Caco-2 (cell line): ENCODE measurements at regions not wholly inside any gene's neighbourhood (a gene's known extent, or its start where the extent isn't known, plus 50 kb on each side); places are given as distances from the start of the nearest gene placed in this dataset.

ENCODE experiments used
- BruUV-seq: library from RNA; stranded (reverse); fragments of 400-500 nt; replicated peaks from 2 replicates; lab custom pipeline; 2021; lab: Mats Ljungman, UMichigan
- CTCF ChIA-PET: fragments of 300-600 bp; sonication (Branson Sonifier 250); formaldehyde crosslinking; loops from one replicate; lab custom pipeline; 2022; ENCODE audit warnings: antibody characterized with exemption; lab: Charles Lee
- POLR2A ChIA-PET: fragments of 300-600 bp; sonication (Branson Sonifier 250); formaldehyde crosslinking; loops from one replicate; lab custom pipeline; 2022; ENCODE audit warnings: antibody characterized with exemption; lab: Charles Lee
- DNase-seq, 2 experiments: peaks; one replicate each; pipeline versions ENCODE4 v3.0.0 to v3.0.0-alpha.2; 2020 to 2022
- H3K27me3 ChIP-seq: replicated peaks from 2 replicates; pipeline ENCODE4 v1.6.0; 2011; ENCODE audit warnings: low read length; ENCODE audit not compliant: control insufficient read depth, insufficient read depth
- H3K36me3 ChIP-seq: 2 replicates; pipeline ENCODE4 v1.5.1; 2011; ENCODE audit warnings: low read length; ENCODE audit not compliant: control insufficient read depth, insufficient read depth
- H3K4me1 ChIP-seq: fragments of 250-450 bp; sonication (Bioruptor Pico); 2 replicates; pipeline ENCODE4 v1.5.1; 2020; ENCODE audit warnings: mild to moderate bottlenecking
- H3K4me3 ChIP-seq: 2 replicates; pipeline ENCODE4 v1.5.1; 2011; ENCODE audit warnings: low read depth, mild to moderate bottlenecking, control low read depth, low read length
- H3K9me3 ChIP-seq: fragments of 250-450 bp; sonication (Bioruptor Pico); 2 replicates; pipeline ENCODE4 v1.5.1; 2020; ENCODE audit warnings: mild to moderate bottlenecking, moderate library complexity
- H3K27ac Mint-ChIP-seq: one replicate; pipeline ENCODE4 v1.8.0; 2022; ENCODE audit warnings: mixed read lengths; ENCODE audit not compliant: unreplicated experiment
- H3K27me3 Mint-ChIP-seq: one replicate; pipeline ENCODE4 v1.8.0; 2022; ENCODE audit warnings: mixed read lengths; ENCODE audit not compliant: insufficient read depth, unreplicated experiment
- H3K36me3 Mint-ChIP-seq: one replicate; pipeline ENCODE4 v1.8.0; 2022; ENCODE audit warnings: mild to moderate bottlenecking, mixed read lengths; ENCODE audit not compliant: insufficient read depth, unreplicated experiment
- H3K4me1 Mint-ChIP-seq: one replicate; pipeline ENCODE4 v1.8.0; 2022; ENCODE audit warnings: low read depth, mixed read lengths; ENCODE audit not compliant: unreplicated experiment
- H3K4me3 Mint-ChIP-seq: one replicate; pipeline ENCODE4 v1.8.0; 2022; ENCODE audit warnings: mild to moderate bottlenecking, moderate library complexity, mixed read lengths; ENCODE audit not compliant: unreplicated experiment
- H3K9me3 Mint-ChIP-seq: one replicate; pipeline ENCODE4 v1.8.0; 2022; ENCODE audit warnings: mixed read lengths; ENCODE audit not compliant: unreplicated experiment
- intact Hi-C: fragments of 100-400 bp; cut with micrococcal nuclease; formaldehyde crosslinking; loops from one replicate; pipeline ENCODE4 v1.10.0; 2022; ENCODE audit not compliant: unreplicated experiment
- TF ChIP-seq, protein P1 (sequence below), 2 experiments: fragments of 200-600 bp in 1 of 2; IDR thresholded peaks; 1 replicate in 1 of 2; 2 replicates in 1 of 2; pipeline versions ENCODE4 v1.5.1 to v1.8.0; 2011 to 2022; ENCODE audit warnings: antibody characterized with exemption in 1 of 2, control low read depth in 1 of 2, inconsistent platforms in 1 of 2, low read depth in 1 of 2, low read length in 1 of 2, mild to moderate bottlenecking in 1 of 2, moderate library complexity in 1 of 2; ENCODE audit not compliant: insufficient read depth in 1 of 2, severe bottlenecking in 1 of 2, unreplicated experiment in 1 of 2

DNA sequence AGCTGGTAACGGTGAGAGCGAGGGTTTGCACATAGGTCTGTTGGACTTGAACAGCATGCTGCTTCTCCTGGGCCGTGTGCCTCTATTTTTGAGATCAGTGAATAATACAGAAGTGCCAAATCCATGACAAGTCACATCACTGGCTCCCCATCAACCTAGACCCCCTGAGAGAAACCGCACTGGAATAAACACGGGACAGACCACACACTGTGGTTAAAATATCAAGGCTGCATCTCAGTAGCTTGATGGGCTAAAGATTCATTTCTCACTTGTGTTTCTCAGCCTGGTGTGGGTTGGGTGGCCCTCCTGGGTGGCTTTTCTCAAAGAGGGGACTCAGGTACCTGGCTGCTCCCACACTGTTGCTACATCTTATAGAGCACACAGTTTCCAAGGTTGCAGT lies 191.0 kb downstream of the DICER1 start:
- TF ChIP-seq, protein P1, sequence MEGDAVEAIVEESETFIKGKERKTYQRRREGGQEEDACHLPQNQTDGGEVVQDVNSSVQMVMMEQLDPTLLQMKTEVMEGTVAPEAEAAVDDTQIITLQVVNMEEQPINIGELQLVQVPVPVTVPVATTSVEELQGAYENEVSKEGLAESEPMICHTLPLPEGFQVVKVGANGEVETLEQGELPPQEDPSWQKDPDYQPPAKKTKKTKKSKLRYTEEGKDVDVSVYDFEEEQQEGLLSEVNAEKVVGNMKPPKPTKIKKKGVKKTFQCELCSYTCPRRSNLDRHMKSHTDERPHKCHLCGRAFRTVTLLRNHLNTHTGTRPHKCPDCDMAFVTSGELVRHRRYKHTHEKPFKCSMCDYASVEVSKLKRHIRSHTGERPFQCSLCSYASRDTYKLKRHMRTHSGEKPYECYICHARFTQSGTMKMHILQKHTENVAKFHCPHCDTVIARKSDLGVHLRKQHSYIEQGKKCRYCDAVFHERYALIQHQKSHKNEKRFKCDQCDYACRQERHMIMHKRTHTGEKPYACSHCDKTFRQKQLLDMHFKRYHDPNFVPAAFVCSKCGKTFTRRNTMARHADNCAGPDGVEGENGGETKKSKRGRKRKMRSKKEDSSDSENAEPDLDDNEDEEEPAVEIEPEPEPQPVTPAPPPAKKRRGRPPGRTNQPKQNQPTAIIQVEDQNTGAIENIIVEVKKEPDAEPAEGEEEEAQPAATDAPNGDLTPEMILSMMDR (IDR thresholded peaks at IDR 0.05; ENCODE audit: insufficient read depth in 1 of 2, low read depth in 1 of 2, low read length in 1 of 2, severe bottlenecking in 1 of 2, unreplicated experiment in 1 of 2) = no peak
- Histone ChIP-seq H3K9me3 (no peaks in the 10 kb centered on the region), H3K4me3 (no peak overlapping the region), H3K4me1 (no peaks in the 10 kb centered on the region), H3K27me3 (no peaks in the 10 kb centered on the region; the same call in 1 of the 2 replicates), H3K36me3 (no peaks in the 10 kb centered on the region)
- intact Hi-C loops = no loop called here
- Mint-ChIP-seq H3K4me3 (no peak overlapping the region), H3K27me3 (peaks cover 16% of the 10 kb centered on the region), H3K36me3 (no peaks in the 10 kb centered on the region), H3K27ac (no peak overlapping the region), H3K9me3 (no peaks in the 10 kb centered on the region), H3K4me1 (no peaks in the 10 kb centered on the region)
- ChIA-PET CTCF (no interaction called here), POLR2A (no interaction called here)
- DNase-seq = no peak
- BruUV-seq = no TSS peak

- H3K9me3 Mint-ChIP-seq = no peaks in the 10 kb centered on the region
- H3K36me3 ChIP-seq = no peaks in the 10 kb centered on the region
- intact Hi-C loops = no loop called here
- H3K27ac Mint-ChIP-seq = no peak overlapping the region
- H3K4me1 ChIP-seq = no peaks in the 10 kb centered on the region
- TF ChIP-seq, protein P1 (IDR thresholded peaks at IDR 0.05; ENCODE audit: insufficient read depth in 1 of 2, low read depth in 1 of 2, low read length in 1 of 2, severe bottlenecking in 1 of 2, unreplicated experiment in 1 of 2) = no peak
- H3K27me3 Mint-ChIP-seq = peaks cover 14% of the 10 kb centered on the region
- ChIA-PET CTCF (no interaction called here), POLR2A (no interaction called here)
- no peaks in the 10 kb centered on the region for H3K4me1 Mint-ChIP-seq
- no peaks in the 10 kb centered on the region for H3K9me3 ChIP-seq
- DNase-seq = no peak
- no TSS peak for BruUV-seq
- no peaks in the 10 kb centered on the region; the same call in 1 of the 2 replicates for H3K27me3 ChIP-seq
- H3K4me3 ChIP-seq = no peak overlapping the region
- no peaks in the 10 kb centered on the region for H3K36me3 Mint-ChIP-seq
- H3K4me3 Mint-ChIP-seq = no peak overlapping the region
Measured at GRCh38 chr14:94965551-94966313, 191.6 kb downstream of the DICER1 start.

GRCh38 chr14:94964931-94965330 lies 192.4 kb downstream of the DICER1 start:
- ChIA-PET CTCF (no interaction called here), POLR2A (no interaction called here)
- Mint-ChIP-seq H3K27me3 (peaks cover 14% of the 10 kb centered on the region), H3K4me3 (no peak overlapping the region), H3K27ac (no peak overlapping the region), H3K9me3 (no peaks in the 10 kb centered on the region), H3K36me3 (no peaks in the 10 kb centered on the region), H3K4me1 (no peaks in the 10 kb centered on the region)
- intact Hi-C loops = no loop called here
- Histone ChIP-seq H3K27me3 (no peaks in the 10 kb centered on the region; the same call in 1 of the 2 replicates), H3K36me3 (no peaks in the 10 kb centered on the region), H3K4me1 (no peaks in the 10 kb centered on the region), H3K4me3 (no peak overlapping the region), H3K9me3 (no peaks in the 10 kb centered on the region)
- no peak for DNase-seq
- TF ChIP-seq, protein P1 (IDR thresholded peaks at IDR 0.05; ENCODE audit: insufficient read depth in 1 of 2, low read depth in 1 of 2, low read length in 1 of 2, severe bottlenecking in 1 of 2, unreplicated experiment in 1 of 2) = no peak
- BruUV-seq = no TSS peak
